Prostate gland (tissue), 2 donors: ENCODE measurements at regions not wholly inside any gene's neighbourhood (a gene's known extent, or its start where the extent isn't known, plus 50 kb on each side); places are given as distances from the start of the nearest gene placed in this dataset.

Experiments
- CTCF ChIP-seq, 4 experiments: fragments of 200-600 bp in 2 of 4; fragments of 450-650 bp in 2 of 4; sonication (generic) in 2 of 4; IDR thresholded peaks; 1 replicate in 3 of 4; 2 replicates in 1 of 4; pipeline ENCODE4 v1.5.1; 2016 to 2019; ENCODE audit warnings: antibody characterized with exemption in 4 of 4, mild to moderate bottlenecking in 2 of 4, moderate library complexity in 2 of 4
- POLR2A ChIP-seq: fragments of 450-650 bp; IDR thresholded peaks from one replicate; pipeline ENCODE4 v1.6.1; 2016; ENCODE audit warnings: antibody characterized with exemption, mild to moderate bottlenecking
- POLR2AphosphoS5 ChIP-seq: sonication (generic); formaldehyde crosslinking; IDR thresholded peaks from one replicate; pipeline ENCODE4 v1.6.1; 2017; ENCODE audit warnings: antibody characterized with exemption

DNA sequence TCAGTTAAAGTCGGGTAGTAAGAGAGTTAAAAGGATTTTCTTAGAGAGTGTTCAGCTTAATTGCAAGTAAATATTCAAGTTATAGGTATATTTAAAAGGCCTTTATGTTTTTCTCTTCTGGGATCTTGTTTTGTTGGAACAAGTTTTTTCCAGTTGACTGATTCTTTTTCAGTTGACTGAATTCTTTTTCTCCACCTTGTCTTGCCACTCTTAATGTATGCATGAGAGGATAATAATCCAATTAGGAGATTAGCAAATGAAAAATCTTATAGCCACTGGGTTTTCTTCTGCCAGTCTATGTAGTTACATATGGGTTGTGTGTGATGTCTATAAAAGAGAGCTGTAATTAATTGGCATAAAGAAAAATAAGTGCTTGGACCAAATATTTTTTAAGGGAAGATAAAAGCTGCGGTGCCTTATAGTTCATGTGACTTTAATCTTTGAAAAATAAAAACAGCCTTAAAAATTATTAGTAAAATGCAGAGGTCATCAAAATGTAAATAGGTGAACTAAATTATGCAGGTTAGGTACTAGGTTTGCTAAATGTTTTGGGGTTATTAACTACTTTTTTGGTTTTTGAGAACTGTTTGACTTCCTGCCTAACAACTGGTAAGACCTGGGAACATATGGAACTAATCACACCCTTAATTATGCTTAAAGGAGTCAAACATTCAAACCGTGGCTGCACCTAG lies 367.2 kb downstream of the HTR1B start:
- TF ChIP-seq POLR2AphosphoS5 (no peak), CTCF (IDR thresholded peaks at IDR 0.05) (no peak), POLR2A (no peak)
